Esophagus (tissue), 2 donors: ENCODE measurements at regions not wholly inside any gene's neighbourhood (a gene's known extent, or its start where the extent isn't known, plus 50 kb on each side); places are given as distances from the start of the nearest gene placed in this dataset.

ENCODE experiments used
- H3K27ac ChIP-seq, 2 donors: one replicate each; pipeline ENCODE4 v1.5.1; 2013; ENCODE audit warnings: low read depth in 2 of 2, mild to moderate bottlenecking in 2 of 2, inconsistent platforms in 1 of 2, low read length in 1 of 2, moderate library complexity in 1 of 2
- H3K27me3 ChIP-seq, 2 donors: one replicate each; pipeline ENCODE4 v1.6.1; 2013; ENCODE audit warnings: low read length in 2 of 2, control low read depth in 1 of 2, mild to moderate bottlenecking in 1 of 2; ENCODE audit not compliant: insufficient read depth in 2 of 2, control insufficient read depth in 1 of 2
- H3K36me3 ChIP-seq, 2 donors: one replicate each; pipeline ENCODE4 v1.6.1; 2013; ENCODE audit warnings: low read length in 1 of 2; ENCODE audit not compliant: control insufficient read depth in 2 of 2, insufficient read depth in 2 of 2
- H3K4me1 ChIP-seq, 2 donors: one replicate each; pipeline ENCODE4 v1.6.1; 2013; ENCODE audit warnings: low read length in 1 of 2; ENCODE audit not compliant: control insufficient read depth in 2 of 2, insufficient read depth in 2 of 2
- H3K4me3 ChIP-seq, 2 donors: one replicate each; pipeline ENCODE4 v1.5.1; 2013; ENCODE audit warnings: low read length in 2 of 2, mild to moderate bottlenecking in 2 of 2, low read depth in 1 of 2, moderate library complexity in 1 of 2
- H3K9me3 ChIP-seq, 2 donors: one replicate each; pipeline ENCODE4 v1.6.1; 2013; ENCODE audit warnings: mild to moderate bottlenecking in 2 of 2, low read depth in 1 of 2, low read length in 1 of 2, moderate library complexity in 1 of 2; ENCODE audit not compliant: control insufficient read depth in 2 of 2, insufficient read depth in 1 of 2
- WGBS, 2 donors: extraction: QIAGEN DNeasy Blood & Tissue Kit; methylation state at CpG; one replicate each; pipeline ENCODE4 v1.1.7; 2013; 5-methylcytosine and 5-hydroxymethylcytosine counted together
- donor health status: healthy with polysubstance abuse.
- donor health status: Bipolar disorder and iron deficiency.

DNA sequence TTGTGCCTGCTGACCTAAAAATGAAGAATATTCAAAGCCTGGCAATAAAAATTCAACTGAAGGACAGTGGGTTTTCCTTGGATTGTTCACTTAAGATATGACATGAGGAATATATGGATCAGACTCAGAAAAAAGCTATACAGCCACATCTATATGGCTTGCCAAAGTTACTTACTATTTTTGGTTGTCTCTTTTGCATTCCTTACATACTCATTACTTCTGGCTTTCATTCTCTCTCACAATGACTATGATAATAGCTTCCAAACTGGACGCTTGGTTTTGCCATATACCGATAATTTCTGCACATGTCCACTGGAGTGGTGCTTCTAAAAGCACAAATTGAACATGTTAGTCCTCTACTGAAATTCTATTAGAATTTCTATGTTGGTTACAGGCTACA is 664.9 kb downstream of the CDH8 start:
- no peaks in the 10 kb centered on the region for H3K9me3 ChIP-seq
- H3K4me3 ChIP-seq, result no peak overlapping the region
- WGBS, 2 donors, result 85 to 88% methylated on average over 2 of the region's 2 CpGs
- H3K27ac ChIP-seq, result no peak overlapping the region
- H3K4me1 ChIP-seq, result no peaks in the 10 kb centered on the region
- no peaks in the 10 kb centered on the region for H3K36me3 ChIP-seq
- no peaks in the 10 kb centered on the region for H3K27me3 ChIP-seq

DNA sequence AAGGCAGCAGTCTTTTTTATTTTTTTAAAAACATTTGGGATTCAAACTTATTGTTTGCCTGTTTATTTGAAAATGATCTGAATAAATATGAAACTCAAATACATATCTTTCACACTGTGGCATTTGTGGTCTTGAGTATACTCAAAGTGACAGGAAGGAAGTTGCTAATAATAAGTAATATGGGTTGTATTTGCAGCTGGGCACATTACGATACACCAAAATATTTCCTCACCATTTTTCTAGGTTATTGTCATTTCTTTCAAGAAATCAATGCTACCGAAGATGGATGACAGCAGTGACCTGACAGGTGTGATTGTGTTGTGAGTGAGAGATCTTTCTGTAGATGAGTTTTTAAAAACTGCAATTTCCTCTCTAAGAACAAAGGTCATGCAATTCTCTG is 665.7 kb downstream of the CDH8 start:
- H3K4me3 ChIP-seq, result no peak overlapping the region
- WGBS, 2 donors, result 58 to 75% methylated on average over 2 of the region's 2 CpGs
- H3K27ac ChIP-seq, result no peak overlapping the region
- H3K4me1 ChIP-seq, result no peaks in the 10 kb centered on the region
- no peaks in the 10 kb centered on the region for H3K9me3 ChIP-seq
- no peaks in the 10 kb centered on the region for H3K36me3 ChIP-seq
- no peaks in the 10 kb centered on the region for H3K27me3 ChIP-seq

DNA sequence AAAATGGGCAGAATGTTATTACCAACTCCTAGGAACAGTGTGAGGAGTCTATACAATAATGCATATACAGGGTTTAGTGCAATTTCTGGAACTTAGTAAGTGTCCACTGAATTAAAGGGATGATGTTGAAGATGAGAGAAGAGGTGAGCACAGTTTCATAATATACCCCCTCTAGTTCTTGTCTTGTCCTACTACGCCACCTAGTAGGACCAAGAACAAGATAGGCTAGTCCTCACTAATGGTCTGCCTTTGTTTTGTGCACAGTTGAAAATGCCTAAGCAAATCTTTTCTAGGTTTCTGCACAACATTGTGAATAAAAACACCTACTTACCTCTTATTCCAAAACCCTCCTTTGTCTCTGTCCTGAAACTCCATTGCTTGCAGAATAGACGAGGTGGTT is 670.2 kb downstream of the CDH8 start:
- Histone ChIP-seq H3K27me3 (no peaks in the 10 kb centered on the region), H3K27ac (no peak overlapping the region), H3K36me3 (no peaks in the 10 kb centered on the region), H3K9me3 (no peaks in the 10 kb centered on the region), H3K4me3 (no peak overlapping the region), H3K4me1 (no peaks in the 10 kb centered on the region)
- WGBS, 2 donors, result 64 to 66% methylated on average over 2 of the region's 2 CpGs

DNA sequence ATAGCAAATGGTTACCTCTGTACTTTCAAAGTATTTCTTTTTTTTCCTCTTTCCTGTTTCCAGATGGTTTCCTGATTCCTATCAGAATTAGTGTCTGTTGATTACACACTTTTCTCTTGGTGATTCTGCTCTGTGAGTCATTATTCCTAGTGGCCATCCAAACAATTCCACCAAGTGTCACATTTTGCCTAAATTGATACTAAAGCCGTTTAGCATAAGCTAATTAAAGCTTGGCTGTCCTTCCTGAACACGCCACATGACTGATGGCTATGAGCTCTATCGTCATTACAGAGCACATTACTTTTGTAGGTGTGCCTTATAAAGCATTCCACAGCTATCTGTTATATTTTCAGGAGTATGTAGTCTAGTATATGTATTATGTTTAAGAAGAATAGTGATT is 671.2 kb downstream of the CDH8 start:
- Histone ChIP-seq H3K27me3 (no peaks in the 10 kb centered on the region), H3K4me1 (no peaks in the 10 kb centered on the region), H3K4me3 (no peak overlapping the region), H3K27ac (no peak overlapping the region), H3K36me3 (no peaks in the 10 kb centered on the region), H3K9me3 (no peaks in the 10 kb centered on the region)
- 56 to 57% methylated on average over 3 of the region's 3 CpGs for WGBS, 2 donors

- Histone ChIP-seq H3K36me3 (no peaks in the 10 kb centered on the region), H3K9me3 (no peaks in the 10 kb centered on the region), H3K4me3 (no peak overlapping the region), H3K27ac (no peak overlapping the region), H3K4me1 (no peaks in the 10 kb centered on the region), H3K27me3 (no peaks in the 10 kb centered on the region)
- 87 to 93% methylated on average over 4 of the region's 4 CpGs for WGBS, 2 donors
Measured at GRCh38 chr16:61362585-61362984, 673.7 kb downstream of the CDH8 start.

DNA sequence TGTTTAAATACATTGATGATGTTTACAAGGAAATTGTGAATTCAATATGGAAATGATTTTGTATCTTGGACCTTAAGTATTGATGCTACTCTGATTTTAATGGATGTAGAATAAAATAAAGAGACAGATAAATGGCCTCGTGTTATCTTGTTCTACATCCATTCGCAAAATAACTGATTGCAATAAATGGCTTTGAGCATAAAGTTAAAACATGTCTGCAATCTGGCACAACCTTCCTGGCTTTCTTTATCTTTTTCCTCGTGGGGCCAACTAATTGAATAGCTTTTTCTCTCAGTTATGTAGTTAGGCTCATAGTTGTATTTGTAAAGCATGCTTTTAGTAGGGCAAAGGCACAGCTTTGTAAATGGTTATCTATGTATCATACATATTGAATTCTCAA is 691.4 kb downstream of the CDH8 start:
- no peak overlapping the region for H3K4me3 ChIP-seq
- 61 to 68% methylated on average over 3 of the region's 3 CpGs for WGBS, 2 donors
- no peak overlapping the region for H3K27ac ChIP-seq
- H3K4me1 ChIP-seq, result no peaks in the 10 kb centered on the region
- no peaks in the 10 kb centered on the region for H3K36me3 ChIP-seq
- H3K27me3 ChIP-seq, result no peaks in the 10 kb centered on the region
- H3K9me3 ChIP-seq, result no peaks in the 10 kb centered on the region

- no peaks in the 10 kb centered on the region for H3K9me3 ChIP-seq
- H3K27me3 ChIP-seq, result no peaks in the 10 kb centered on the region
- no peak overlapping the region for H3K27ac ChIP-seq
- H3K36me3 ChIP-seq, result no peaks in the 10 kb centered on the region
- no peak overlapping the region for H3K4me3 ChIP-seq
- 60 to 68% methylated on average over 2 of the region's 2 CpGs for WGBS, 2 donors
- no peaks in the 10 kb centered on the region for H3K4me1 ChIP-seq
Measured at GRCh38 chr16:61332461-61332860, 703.8 kb downstream of the CDH8 start.

DNA sequence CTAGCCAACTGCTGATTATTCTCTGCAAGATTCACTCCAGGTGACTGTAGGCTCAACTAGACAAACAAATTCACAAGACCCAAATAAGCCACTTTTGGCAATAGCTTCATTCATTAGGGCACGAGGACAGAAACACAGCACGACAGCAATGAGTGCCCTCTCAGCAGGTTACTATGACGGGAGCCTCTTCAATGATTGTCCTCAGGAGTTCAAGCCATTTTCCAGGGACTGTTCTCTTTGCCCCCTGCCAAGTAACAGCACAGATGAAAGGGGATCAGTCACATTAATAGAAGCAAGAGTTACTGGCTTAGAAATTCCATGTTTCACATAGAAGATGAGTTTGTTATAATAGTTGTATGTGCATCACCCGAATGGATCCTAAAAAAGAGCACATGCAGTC is 712.2 kb downstream of the CDH8 start:
- H3K9me3 ChIP-seq, result no peaks in the 10 kb centered on the region
- H3K36me3 ChIP-seq, result no peaks in the 10 kb centered on the region
- no peaks in the 10 kb centered on the region for H3K4me1 ChIP-seq
- WGBS, 2 donors, result 75 to 79% methylated on average over 4 of the region's 4 CpGs
- H3K4me3 ChIP-seq, result no peak overlapping the region
- H3K27me3 ChIP-seq, result no peaks in the 10 kb centered on the region
- no peak overlapping the region for H3K27ac ChIP-seq

DNA sequence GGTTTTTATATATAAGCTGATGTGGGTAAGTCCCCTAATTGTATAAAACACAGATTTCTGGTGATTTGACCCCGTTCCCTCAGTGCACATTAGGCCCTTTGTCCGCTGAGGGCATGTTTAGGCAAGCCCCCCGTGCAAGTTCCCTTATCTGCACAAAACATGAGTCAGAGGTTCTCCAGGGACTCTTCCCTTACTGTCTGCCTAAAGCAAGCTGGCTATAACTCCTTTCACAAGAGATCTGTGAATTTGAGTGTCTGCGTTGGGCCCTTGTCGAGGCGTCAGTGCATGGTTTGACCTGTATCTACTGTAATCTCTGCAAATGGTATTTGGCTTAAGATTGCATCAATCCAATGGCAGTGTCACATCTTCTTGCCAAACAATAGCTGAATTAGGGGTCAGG is 712.8 kb downstream of the CDH8 start:
- no peaks in the 10 kb centered on the region for H3K27me3 ChIP-seq
- no peaks in the 10 kb centered on the region for H3K9me3 ChIP-seq
- 58 to 68% methylated on average over 6 of the region's 6 CpGs for WGBS, 2 donors
- no peaks in the 10 kb centered on the region for H3K36me3 ChIP-seq
- H3K27ac ChIP-seq, result no peak overlapping the region
- H3K4me1 ChIP-seq, result no peaks in the 10 kb centered on the region
- H3K4me3 ChIP-seq, result no peak overlapping the region

DNA sequence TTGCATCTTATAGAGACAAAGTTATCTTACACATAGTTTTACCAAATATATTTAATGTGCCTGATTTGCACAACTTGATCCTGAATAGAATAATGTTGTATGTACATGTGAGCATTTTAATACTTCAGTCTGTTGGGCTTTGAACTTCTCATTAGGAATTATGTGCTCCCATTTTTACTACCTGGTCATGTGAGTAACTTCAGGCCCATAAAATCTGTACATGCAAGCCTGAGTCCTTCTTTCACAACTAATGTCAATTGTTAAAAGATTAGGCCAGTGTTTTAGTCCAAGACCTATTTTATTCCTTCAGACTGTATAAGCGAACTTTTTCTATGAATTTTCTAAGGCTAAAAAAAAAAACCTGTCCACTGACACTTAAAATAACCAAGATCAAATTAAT is 715.4 kb downstream of the CDH8 start:
- H3K4me1 ChIP-seq, result no peaks in the 10 kb centered on the region
- H3K36me3 ChIP-seq, result no peaks in the 10 kb centered on the region
- H3K9me3 ChIP-seq, result no peaks in the 10 kb centered on the region
- H3K27ac ChIP-seq, result no peak overlapping the region
- H3K27me3 ChIP-seq, result no peaks in the 10 kb centered on the region
- H3K4me3 ChIP-seq, result no peak overlapping the region
- WGBS, 2 donors, result 63 to 80% methylated on average over 1 of the region's 1 CpG
